Small intestine (tissue), 7 donors: ENCODE measurements at regions not wholly inside any gene's neighbourhood (a gene's known extent, or its start where the extent isn't known, plus 50 kb on each side); places are given as distances from the start of the nearest gene placed in this dataset.
A peak's percentile ranks its signal among the peaks of the same experiment; 100 is the strongest.

Experiments
- DNase-seq, 2 donors: peaks; one replicate each; pipeline versions ENCODE4 v3.0.0 to v3.0.0-alpha.2; 2013
- FAIRE-seq: peaks from 2 replicates; lab custom pipeline; 2012; peaks lifted over from hg19 to GRCh38; lab: Jason Lieb, UNC
- H3K27ac ChIP-seq, 3 donors: one replicate each; pipeline ENCODE4 v1.5.1; 2013; ENCODE audit warnings: low read length in 2 of 3, mild to moderate bottlenecking in 2 of 3, control low read depth in 1 of 3, inconsistent platforms in 1 of 3, low read depth in 1 of 3, moderate library complexity in 1 of 3
- H3K27me3 ChIP-seq, 3 donors: one replicate each; pipeline ENCODE4 v1.6.1; 2013; ENCODE audit warnings: low read length in 3 of 3, inconsistent platforms in 1 of 3; ENCODE audit not compliant: control insufficient read depth in 3 of 3, insufficient read depth in 3 of 3
- H3K36me3 ChIP-seq, 3 donors: one replicate each; pipeline ENCODE4 v1.6.1; 2013; ENCODE audit warnings: low read length in 3 of 3, inconsistent platforms in 1 of 3, low read depth in 1 of 3, mild to moderate bottlenecking in 1 of 3, moderate library complexity in 1 of 3; ENCODE audit not compliant: control insufficient read depth in 3 of 3, insufficient read depth in 2 of 3
- H3K4me1 ChIP-seq, 3 donors: one replicate each; pipeline ENCODE4 v1.6.1; 2013; ENCODE audit warnings: low read length in 2 of 3, inconsistent platforms in 1 of 3, low read depth in 1 of 3, mild to moderate bottlenecking in 1 of 3, moderate library complexity in 1 of 3; ENCODE audit not compliant: control insufficient read depth in 3 of 3, insufficient read depth in 2 of 3
- H3K4me3 ChIP-seq, 3 donors: one replicate each; pipeline ENCODE4 v1.5.1; 2013; ENCODE audit warnings: low read length in 3 of 3, control low read depth in 1 of 3, inconsistent platforms in 1 of 3, low read depth in 1 of 3, mild to moderate bottlenecking in 1 of 3, moderate library complexity in 1 of 3
- H3K9me3 ChIP-seq, 2 donors: one replicate each; pipeline ENCODE4 v1.6.1; 2013; ENCODE audit warnings: low read depth in 1 of 2, low read length in 1 of 2; ENCODE audit not compliant: control insufficient read depth in 2 of 2, insufficient read depth in 1 of 2
- WGBS, 3 donors: extraction: QIAGEN DNeasy Blood & Tissue Kit; methylation state at CpG; one replicate each; pipeline ENCODE4 v1.1.7; 2013; 5-methylcytosine and 5-hydroxymethylcytosine counted together
- donor health status: healthy with polysubstance abuse.
- donor health status: control.
- donor health status: control.
- donor health status: Bipolar disorder and iron deficiency.
- donor health status: healthy.

GRCh38 chr18:76234676-76235060 lies 260.4 kb downstream of the ZNF516 start:
- no peak for DNase-seq

DNA sequence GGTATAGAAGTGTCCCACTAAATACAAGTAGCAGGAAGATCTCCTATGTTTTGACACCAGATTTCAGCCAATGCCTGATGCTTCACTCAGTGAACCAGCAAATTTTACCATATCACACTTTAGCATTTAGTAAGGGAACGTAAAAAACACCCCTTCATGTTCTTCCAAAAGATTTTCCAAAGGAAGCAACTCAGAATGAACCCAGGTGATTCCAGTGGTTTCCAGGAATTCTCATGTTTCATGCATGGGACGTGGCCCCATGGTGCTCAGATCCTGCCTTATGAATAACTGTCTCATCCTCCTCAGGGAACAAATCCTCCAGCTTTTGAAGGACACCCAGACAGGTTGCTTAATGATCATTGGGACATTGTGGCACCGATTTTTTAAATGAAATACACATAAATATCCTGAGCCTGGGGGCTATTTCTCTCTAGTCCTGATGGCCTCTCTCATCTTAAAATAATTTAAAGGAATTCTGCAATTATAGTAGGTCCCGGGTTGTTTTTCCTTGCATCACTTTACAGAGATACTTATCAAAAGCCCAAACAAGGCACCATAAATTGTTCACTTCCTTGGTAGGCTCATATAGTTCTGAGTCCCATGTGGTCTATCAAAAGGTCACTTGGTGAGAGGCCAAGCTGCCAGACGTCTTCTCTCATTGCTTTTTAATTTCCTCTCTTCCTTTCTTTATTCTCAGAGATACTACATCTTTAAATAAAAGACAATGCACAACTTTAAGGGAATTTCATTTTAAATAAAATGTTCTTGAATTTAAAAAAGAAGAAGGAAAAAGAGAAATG lies 261.0 kb downstream of the ZNF516 start:
- peaks cover 0 to 5% of the 10 kb centered on the region in 2 donors for H3K9me3 ChIP-seq
- H3K4me3 ChIP-seq: no peak overlapping the region
- 43 to 53% (median 46%) methylated on average over 5 of the region's 5 CpGs for WGBS, 3 donors
- no peaks in the 10 kb centered on the region for H3K27me3 ChIP-seq
- no peaks in the 10 kb centered on the region for H3K36me3 ChIP-seq
- FAIRE-seq (no peak), DNase-seq (no peak)
- no peak overlapping the region for H3K27ac ChIP-seq
- no peaks in the 10 kb centered on the region for H3K4me1 ChIP-seq

More at GRCh38 chr18:76234676-76235060, 260.4 kb downstream of the ZNF516 start:
- no peaks in the 10 kb centered on the region for H3K36me3 ChIP-seq
- H3K27ac ChIP-seq: no peak overlapping the region
- H3K27me3 ChIP-seq: no peaks in the 10 kb centered on the region
- no peak for FAIRE-seq
- peaks cover 0 to 5% of the 10 kb centered on the region in 2 donors for H3K9me3 ChIP-seq
- no peaks in the 10 kb centered on the region for H3K4me1 ChIP-seq
- 62 to 87% (median 79%) methylated on average over 12 of the region's 12 CpGs for WGBS, 3 donors
- H3K4me3 ChIP-seq: no peak overlapping the region

GRCh38 chr18:76233406-76233805 lies 261.6 kb downstream of the ZNF516 start:
- H3K4me3 ChIP-seq: no peak overlapping the region
- H3K27me3 ChIP-seq: no peaks in the 10 kb centered on the region
- FAIRE-seq (no peak), DNase-seq (no peak)
- peaks cover 0 to 5% of the 10 kb centered on the region in 2 donors for H3K9me3 ChIP-seq
- H3K4me1 ChIP-seq: no peaks in the 10 kb centered on the region
- no peak overlapping the region for H3K27ac ChIP-seq
- no peaks in the 10 kb centered on the region for H3K36me3 ChIP-seq
- whole genome bisulfite sequencing, 3 donors: 38 to 58% (median 42%) methylated on average over 1 of the region's 1 CpG

DNA sequence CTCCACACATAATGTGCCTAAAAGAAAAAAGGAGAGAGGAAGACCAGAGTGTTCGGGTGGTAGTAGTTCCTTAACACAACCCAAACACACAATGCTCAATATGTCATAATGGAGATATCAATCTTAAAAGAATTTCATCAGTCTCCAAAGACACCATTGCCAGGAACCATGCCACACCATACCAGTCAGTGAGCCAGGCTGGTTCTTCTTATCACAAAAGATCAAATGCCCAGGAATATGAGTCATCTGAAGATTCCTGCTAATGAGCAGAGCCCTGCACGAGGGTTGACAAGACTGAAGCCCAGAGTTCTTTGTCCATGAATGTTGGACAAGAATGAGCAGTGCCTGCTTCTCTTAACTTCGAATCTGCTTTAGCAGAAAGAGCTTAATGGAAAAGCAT lies 262.3 kb downstream of the ZNF516 start:
- Histone ChIP-seq H3K4me3 (no peak overlapping the region), H3K4me1 (no peaks in the 10 kb centered on the region), H3K36me3 (no peaks in the 10 kb centered on the region), H3K27me3 (no peaks in the 10 kb centered on the region), H3K27ac (no peak overlapping the region), H3K9me3 (peaks cover 0 to 5% of the 10 kb centered on the region in 2 donors)
- WGBS, 3 donors: 56 to 75% (median 63%) methylated on average over 3 of the region's 3 CpGs
- FAIRE-seq (no peak), DNase-seq (no peak)

DNA sequence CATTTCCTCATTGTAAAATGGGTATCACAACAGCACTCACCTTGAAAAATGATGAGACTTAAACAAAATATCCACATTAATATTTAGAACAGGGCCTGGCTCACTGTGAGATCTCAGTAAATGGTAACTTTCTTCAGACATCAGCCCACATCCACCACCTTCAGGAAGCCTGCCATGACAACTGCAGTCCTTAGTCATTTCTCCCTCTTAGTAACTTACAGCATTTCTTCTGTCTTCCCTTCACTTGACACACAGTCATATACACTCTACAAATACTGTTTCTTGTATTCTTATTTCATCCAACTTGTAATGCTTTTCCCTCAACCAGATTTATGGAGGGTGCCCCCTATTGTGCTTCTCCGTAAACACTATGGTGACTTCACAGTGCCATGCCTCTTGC lies 263.0 kb downstream of the ZNF516 start:
- H3K36me3 ChIP-seq: no peaks in the 10 kb centered on the region
- FAIRE-seq: no peak
- no peaks in the 10 kb centered on the region for H3K4me1 ChIP-seq
- peaks cover 0 to 2% of the 10 kb centered on the region in 2 donors for H3K9me3 ChIP-seq
- H3K4me3 ChIP-seq: no peak overlapping the region
- H3K27me3 ChIP-seq: no peaks in the 10 kb centered on the region
- 94 to 96% (median 96%) methylated on average over 1 of the region's 1 CpG for WGBS, 3 donors
- DNase-seq: no peak
- no peak overlapping the region for H3K27ac ChIP-seq

GRCh38 chr18:76231402-76231801 lies 263.6 kb downstream of the ZNF516 start:
- WGBS, 3 donors: 41 to 74% (median 53%) methylated on average over 5 of the region's 5 CpGs
- DNase-seq (peak in 1 of 2 donors; percentile 25), FAIRE-seq (no peak)
- no peaks in the 10 kb centered on the region for H3K27me3 ChIP-seq
- H3K4me3 ChIP-seq: no peak overlapping the region
- no peaks in the 10 kb centered on the region for H3K9me3 ChIP-seq
- no peaks in the 10 kb centered on the region for H3K36me3 ChIP-seq
- no peak overlapping the region for H3K27ac ChIP-seq
- H3K4me1 ChIP-seq: no peaks in the 10 kb centered on the region

- Histone ChIP-seq H3K36me3 (no peaks in the 10 kb centered on the region), H3K4me3 (no peak overlapping the region), H3K27ac (no peak overlapping the region), H3K27me3 (no peaks in the 10 kb centered on the region), H3K9me3 (no peaks in the 10 kb centered on the region), H3K4me1 (no peaks in the 10 kb centered on the region)
- DNase-seq (no peak), FAIRE-seq (no peak)
- WGBS, 3 donors: 55 to 58% (median 58%) methylated on average over 11 of the region's 11 CpGs
Observed at GRCh38 chr18:76230791-76231190, 264.3 kb downstream of the ZNF516 start.

- H3K4me3 ChIP-seq: no peak overlapping the region
- H3K27ac ChIP-seq: no peak overlapping the region
- H3K9me3 ChIP-seq: no peaks in the 10 kb centered on the region
- 75 to 81% (median 78%) methylated on average over 7 of the region's 7 CpGs for WGBS, 3 donors
- DNase-seq (no peak), FAIRE-seq (no peak)
- H3K27me3 ChIP-seq: no peaks in the 10 kb centered on the region
- no peaks in the 10 kb centered on the region for H3K4me1 ChIP-seq
- H3K36me3 ChIP-seq: no peaks in the 10 kb centered on the region
Observed at GRCh38 chr18:76228716-76229115, 266.3 kb downstream of the ZNF516 start.

DNA sequence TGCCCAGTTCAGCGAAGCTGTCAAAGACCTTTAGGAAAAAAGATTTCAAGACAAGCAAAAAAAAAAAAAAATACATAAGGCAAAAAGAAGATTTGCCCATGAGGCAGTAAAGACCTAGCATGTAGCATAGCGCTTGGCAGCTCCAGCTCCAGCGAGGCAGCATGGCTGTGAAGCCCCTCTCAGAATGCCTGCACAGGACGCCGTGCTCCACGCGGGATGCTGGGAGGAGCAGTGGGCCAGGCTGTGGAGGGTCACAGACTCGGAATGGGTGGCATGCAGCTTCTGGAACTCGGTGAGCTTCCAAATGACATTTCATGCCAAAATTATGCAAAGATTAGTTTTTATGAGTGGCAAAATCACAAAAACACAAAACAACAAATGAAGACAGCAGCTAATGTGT lies 267.3 kb downstream of the ZNF516 start:
- no peaks in the 10 kb centered on the region for H3K27me3 ChIP-seq
- WGBS, 3 donors: 79 to 82% (median 81%) methylated on average over 9 of the region's 9 CpGs
- H3K27ac ChIP-seq: no peak overlapping the region
- H3K9me3 ChIP-seq: no peaks in the 10 kb centered on the region
- DNase-seq: no peak
- H3K4me1 ChIP-seq: no peaks in the 10 kb centered on the region
- no peak overlapping the region for H3K4me3 ChIP-seq
- FAIRE-seq: no peak
- no peaks in the 10 kb centered on the region for H3K36me3 ChIP-seq
